ENCODE measurements at regions not wholly inside any gene's neighbourhood (a gene's known extent, or its start where the extent isn't known, plus 50 kb on each side); places are given as distances from the start of the nearest gene placed in this dataset.

DNA sequence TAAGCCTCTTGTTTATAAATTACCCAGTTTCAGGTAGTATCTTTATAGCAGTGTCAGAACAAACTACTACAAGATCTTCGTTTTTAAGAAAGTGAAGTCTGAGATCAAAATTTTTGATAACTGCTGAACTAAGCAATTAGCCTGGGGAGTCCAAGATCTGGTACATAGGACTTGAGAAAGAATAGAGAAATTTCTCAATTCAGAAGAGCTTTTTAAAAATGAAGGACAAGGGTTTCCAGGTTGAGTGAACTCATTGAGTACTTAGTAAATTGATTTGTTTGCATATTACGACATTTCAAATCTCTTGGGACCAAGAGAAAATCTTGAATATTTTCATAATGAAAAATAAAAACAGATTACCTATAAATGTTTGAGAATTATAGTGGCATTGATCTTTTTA is 386.6 kb upstream of the THRB start:
- TF ChIP-seq CTCF (conservative IDR thresholded peaks at IDR 0.05; ENCODE audit: low read depth in 2 of 2) (no peak), CREB1 (CRISPR knock-in tag; IDR thresholded peaks at IDR 0.05; ENCODE audit: low read depth) (no peak), POLR2AphosphoS5 (IDR thresholded peaks at IDR 0.05; ENCODE audit: low read depth) (no peak), ZNF114 (CRISPR knock-in tag; IDR thresholded peaks at IDR 0.05) (no peak), EZH2 (IDR thresholded peaks at IDR 0.05; ENCODE audit: low read depth, unreplicated experiment) (no peak), ZNF331 (CRISPR knock-in tag; IDR thresholded peaks at IDR 0.05; ENCODE audit: low read depth) (no peak), STAT1 (IDR thresholded peaks at IDR 0.05; ENCODE audit: unreplicated experiment) (no peak), JUNB (IDR thresholded peaks at IDR 0.05; ENCODE audit: unreplicated experiment) (no peak)
